ENCODE measurements at regions not wholly inside any gene's neighbourhood (a gene's known extent, or its start where the extent isn't known, plus 50 kb on each side); places are given as distances from the start of the nearest gene placed in this dataset.

DNA sequence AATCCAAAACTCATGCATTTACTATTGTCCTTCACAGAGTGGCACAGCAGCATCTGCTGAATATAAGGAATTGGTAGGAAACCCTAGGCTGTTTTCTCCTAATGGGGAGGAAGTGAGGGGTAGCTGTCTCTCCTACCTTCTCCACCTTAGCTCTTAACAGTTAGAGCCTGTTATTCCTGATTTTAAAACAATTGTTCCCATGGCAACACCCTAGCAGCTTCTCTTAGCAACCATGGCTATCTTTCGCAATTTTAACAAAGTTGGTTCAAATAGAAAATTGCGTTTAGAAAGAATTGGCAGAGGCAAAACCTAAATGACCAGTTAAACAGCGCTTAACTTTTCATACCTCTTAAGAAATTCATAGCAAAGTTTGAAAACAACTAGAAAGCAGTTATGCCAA lies 603.4 kb upstream of the AUTS2 start:
- Histone ChIP-seq H3K27ac (no peak overlapping the region), H3K27me3 (peaks cover 0 to 3% (median 0%) of the 10 kb centered on the region in 3 donors), H3K4me3 (no peak overlapping the region), H3K4me1 (peaks cover 0 to 8% (median 3%) of the 10 kb centered on the region in 4 donors), H3K9me3 (peaks cover 0 to 4% (median 0%) of the 10 kb centered on the region in 4 donors), H3K36me3 (no peaks in the 10 kb centered on the region)
- no peak for DNase-seq
- intact Hi-C loops (cut with DNase I): no loop called here
- WGBS, 2 donors: 84 to 85% methylated on average over 3 of the region's 3 CpGs
- TF ChIP-seq CTCF (IDR thresholded peaks at IDR 0.05) (no peak), POLR2AphosphoS5 (IDR thresholded peaks at IDR 0.05) (no peak), EP300 (IDR thresholded peaks at IDR 0.05) (no peak), POLR2A (IDR thresholded peaks at IDR 0.05) (no peak)

DNA sequence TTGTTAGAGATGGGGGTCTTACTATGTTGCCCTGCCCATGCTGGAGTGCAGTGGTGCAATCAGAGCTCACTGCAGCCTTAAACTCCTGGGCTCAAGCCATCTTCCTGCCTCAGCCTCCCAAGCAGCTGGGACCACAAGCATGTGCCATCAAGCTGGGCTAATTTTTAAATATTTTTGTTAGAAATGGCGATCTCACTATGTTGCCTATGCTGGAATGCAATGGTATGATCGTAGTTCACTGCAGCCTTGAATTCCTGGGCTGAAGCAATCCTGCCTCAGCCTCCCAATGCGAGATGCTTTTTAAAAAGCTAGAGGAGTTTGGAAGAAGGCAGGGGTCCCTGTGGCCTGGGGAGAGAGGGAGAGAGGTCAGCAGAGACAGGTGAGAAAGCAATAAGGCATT lies 600.1 kb upstream of the AUTS2 start:
- Histone ChIP-seq H3K9me3 (peaks cover 0 to 26% (median 17%) of the 10 kb centered on the region in 4 donors), H3K4me3 (no peak overlapping the region), H3K36me3 (no peaks in the 10 kb centered on the region), H3K4me1 (no peaks in the 10 kb centered on the region), H3K27me3 (no peaks in the 10 kb centered on the region), H3K27ac (no peak overlapping the region)
- DNase-seq: no peak
- intact Hi-C loops (cut with DNase I): no loop called here
- WGBS, 2 donors: 71 to 82% methylated on average over 3 of the region's 3 CpGs
- TF ChIP-seq EP300 (IDR thresholded peaks at IDR 0.05): no peak
- TF ChIP-seq POLR2A (IDR thresholded peaks at IDR 0.05): no peak
- no peak for TF ChIP-seq CTCF (IDR thresholded peaks at IDR 0.05)
- no peak for TF ChIP-seq POLR2AphosphoS5 (IDR thresholded peaks at IDR 0.05)

DNA sequence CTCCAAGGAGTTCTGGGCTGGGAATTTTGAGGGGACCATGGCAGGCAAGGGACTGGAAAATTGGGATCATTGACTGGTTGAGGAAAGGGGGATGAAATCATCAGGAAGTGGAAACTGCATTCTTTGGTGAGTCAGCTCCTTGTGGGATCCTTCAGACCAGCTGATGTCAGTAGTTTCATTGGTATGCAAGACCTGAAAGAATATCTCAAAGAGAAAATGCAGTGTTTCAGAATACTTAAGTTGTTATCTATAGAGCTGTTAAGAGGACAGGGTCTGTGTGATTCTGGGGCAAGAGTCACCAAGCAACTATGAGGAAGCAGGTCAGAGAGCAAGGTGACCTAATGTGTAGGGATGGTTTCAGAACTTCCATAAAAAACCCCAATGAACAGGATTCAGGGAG lies 595.9 kb upstream of the AUTS2 start:
- H3K4me3 ChIP-seq: no peak overlapping the region
- H3K27me3 ChIP-seq: no peaks in the 10 kb centered on the region
- intact Hi-C loops (cut with DNase I): no loop called here
- no peak for DNase-seq
- no peaks in the 10 kb centered on the region for H3K36me3 ChIP-seq
- no peak overlapping the region for H3K27ac ChIP-seq
- H3K4me1 ChIP-seq: no peaks in the 10 kb centered on the region
- no peak for TF ChIP-seq CTCF (IDR thresholded peaks at IDR 0.05)
- peaks cover 0 to 32% (median 17%) of the 10 kb centered on the region in 4 donors for H3K9me3 ChIP-seq

GRCh38 chr7:69012149-69012548 lies 586.1 kb upstream of the AUTS2 start:
- peaks cover 0 to 7% (median 0%) of the 10 kb centered on the region in 4 donors for H3K9me3 ChIP-seq
- 95 to 96% methylated on average over 1 of the region's 1 CpG for WGBS, 2 donors
- no peak overlapping the region for H3K4me3 ChIP-seq
- intact Hi-C loops (cut with DNase I): no loop called here
- H3K27me3 ChIP-seq: no peaks in the 10 kb centered on the region
- H3K27ac ChIP-seq: no peak overlapping the region
- no peaks in the 10 kb centered on the region for H3K36me3 ChIP-seq
- no peaks in the 10 kb centered on the region for H3K4me1 ChIP-seq
- TF ChIP-seq CTCF (IDR thresholded peaks at IDR 0.05): no peak
- no peak for TF ChIP-seq POLR2AphosphoS5 (IDR thresholded peaks at IDR 0.05)
- no peak for TF ChIP-seq POLR2A (IDR thresholded peaks at IDR 0.05)
- TF ChIP-seq EP300 (IDR thresholded peaks at IDR 0.05): no peak
- no peak for DNase-seq

- Histone ChIP-seq H3K4me1 (no peaks in the 10 kb centered on the region), H3K9me3 (peaks cover 0 to 12% (median 3%) of the 10 kb centered on the region in 4 donors), H3K4me3 (no peak overlapping the region), H3K36me3 (no peaks in the 10 kb centered on the region), H3K27me3 (no peaks in the 10 kb centered on the region), H3K27ac (no peak overlapping the region)
- WGBS, 2 donors: 92 to 93% methylated on average over 3 of the region's 3 CpGs
- no peak for DNase-seq
- intact Hi-C loops (cut with DNase I): no loop called here
- TF ChIP-seq CTCF (IDR thresholded peaks at IDR 0.05) (no peak), EP300 (IDR thresholded peaks at IDR 0.05) (no peak), POLR2A (IDR thresholded peaks at IDR 0.05) (no peak), POLR2AphosphoS5 (IDR thresholded peaks at IDR 0.05) (no peak)
Observed at GRCh38 chr7:69017208-69017607, 581.1 kb upstream of the AUTS2 start.
